Astrocyte (in vitro differentiated cells and primary cell): ENCODE measurements at regions not wholly inside any gene's neighbourhood (a gene's known extent, or its start where the extent isn't known, plus 50 kb on each side); places are given as distances from the start of the nearest gene placed in this dataset.
"Not testable (repeated sequence)": the region's sequence is repeated elsewhere in the genome, so short reads cannot be mapped to it uniquely, and the experiment has no call there.

Source experiments
- DNase-seq: peaks from one replicate; pipeline ENCODE4 v3.0.0-alpha.2; 2010; ENCODE audit warnings: low read depth
- FAIRE-seq: peaks from 2 replicates; lab custom pipeline; 2011; peaks lifted over from hg19 to GRCh38; lab: Jason Lieb, UNC
- H2AFZ ChIP-seq: 2 replicates; pipeline ENCODE4 v1.6.0; 2012; ENCODE audit warnings: low read depth, low read length, inconsistent platforms
- H3K27ac ChIP-seq: 2 replicates; pipeline ENCODE4 v1.5.1; 2011; ENCODE audit warnings: low read depth, low read length, inconsistent platforms
- H3K27me3 ChIP-seq: 2 replicates; pipeline ENCODE4 v1.6.0; 2011; ENCODE audit warnings: low read length, inconsistent platforms; ENCODE audit not compliant: insufficient read depth
- H3K36me3 ChIP-seq: 2 replicates; pipeline ENCODE4 v1.5.1; 2011; ENCODE audit warnings: low read length, inconsistent platforms; ENCODE audit not compliant: insufficient read depth
- H3K4me1 ChIP-seq: 2 replicates; pipeline ENCODE4 v1.5.1; 2011; ENCODE audit warnings: low read length, inconsistent platforms; ENCODE audit not compliant: insufficient read depth
- H3K4me2 ChIP-seq: 2 replicates; pipeline ENCODE4 v1.6.0; 2012; ENCODE audit warnings: low read length, inconsistent platforms
- H3K4me3 ChIP-seq: 2 replicates; pipeline ENCODE4 v1.5.1; 2011; ENCODE audit warnings: low read depth, mild to moderate bottlenecking, low read length, inconsistent platforms; ENCODE audit not compliant: insufficient read depth
- H3K79me2 ChIP-seq: 2 replicates; pipeline ENCODE4 v1.6.0; 2012; ENCODE audit warnings: mild to moderate bottlenecking, low read length, inconsistent platforms; ENCODE audit not compliant: insufficient read depth
- H3K9ac ChIP-seq: 2 replicates; pipeline ENCODE4 v1.6.0; 2012; ENCODE audit warnings: mild to moderate bottlenecking, low read length, inconsistent platforms
- H3K9me3 ChIP-seq: 2 replicates; pipeline ENCODE4 v1.5.1; 2012; ENCODE audit warnings: low read depth, mild to moderate bottlenecking, low read length, inconsistent platforms; ENCODE audit not compliant: insufficient read depth
- H4K20me1 ChIP-seq: 2 replicates; pipeline ENCODE4 v1.6.0; 2012; ENCODE audit warnings: low read length, inconsistent platforms; ENCODE audit not compliant: insufficient read depth
- H3K27ac Mint-ChIP-seq: one replicate; pipeline ENCODE4 v1.8.0; 2021; ENCODE audit warnings: mild to moderate bottlenecking, mixed read lengths; ENCODE audit not compliant: unreplicated experiment
- H3K27me3 Mint-ChIP-seq: one replicate; pipeline ENCODE4 v1.8.0; 2021; ENCODE audit warnings: low read depth, mixed read lengths; ENCODE audit not compliant: unreplicated experiment
- H3K36me3 Mint-ChIP-seq: one replicate; pipeline ENCODE4 v1.8.0; 2021; ENCODE audit warnings: low read depth, mixed read lengths; ENCODE audit not compliant: unreplicated experiment
- H3K4me1 Mint-ChIP-seq: one replicate; pipeline ENCODE4 v1.8.0; 2021; ENCODE audit warnings: low read depth, mixed read lengths; ENCODE audit not compliant: unreplicated experiment
- H3K4me3 Mint-ChIP-seq: one replicate; pipeline ENCODE4 v1.8.0; 2021; ENCODE audit warnings: mild to moderate bottlenecking, moderate library complexity, mixed read lengths; ENCODE audit not compliant: unreplicated experiment
- H3K9me3 Mint-ChIP-seq: one replicate; pipeline ENCODE4 v1.8.0; 2021; ENCODE audit warnings: mild to moderate bottlenecking, mixed read lengths; ENCODE audit not compliant: unreplicated experiment
- CTCF ChIP-seq: IDR thresholded peaks from 2 replicates; pipeline ENCODE4 v1.5.1; 2011; ENCODE audit warnings: low read depth, mild to moderate bottlenecking, inconsistent platforms, low read length, moderate library complexity; ENCODE audit not compliant: insufficient read depth
- EZH2 ChIP-seq: IDR thresholded peaks from 2 replicates; pipeline ENCODE4 v1.6.1; 2012; ENCODE audit warnings: mild to moderate bottlenecking, low read length, inconsistent platforms; ENCODE audit not compliant: insufficient read depth

- Mint-ChIP-seq H3K27ac (no peak overlapping the region), H3K36me3 (no peaks in the 10 kb centered on the region), H3K9me3 (peaks cover 8% of the 10 kb centered on the region), H3K27me3 (no peaks in the 10 kb centered on the region), H3K4me3 (no peak overlapping the region), H3K4me1 (no peaks in the 10 kb centered on the region)
- no peak for FAIRE-seq
- Histone ChIP-seq H3K9me3 (peaks cover 3% of the 10 kb centered on the region), H3K4me2 (no peak overlapping the region), H3K9ac (no peak overlapping the region), H3K4me1 (no peaks in the 10 kb centered on the region), H3K36me3 (no peaks in the 10 kb centered on the region), H3K79me2 (no peaks in the 10 kb centered on the region), H3K27ac (no peak overlapping the region), H3K4me3 (no peak overlapping the region), H3K27me3 (no peaks in the 10 kb centered on the region), H4K20me1 (no peaks in the 10 kb centered on the region), H2AFZ (no peak overlapping the region)
- TF ChIP-seq CTCF: no peak
- no peak for TF ChIP-seq EZH2
- DNase-seq: no peak
Measured at GRCh38 chr12:33156042-33156441, 259.5 kb upstream of the PKP2 start.

- H3K4me1 Mint-ChIP-seq: not testable (repeated sequence)
Measured at GRCh38 chr12:33147292-33147691, 250.7 kb upstream of the PKP2 start.

GRCh38 chr12:33129500-33129899 is 232.9 kb upstream of the PKP2 start:
- no peak overlapping the region for H2AFZ ChIP-seq
- no peaks in the 10 kb centered on the region for H3K4me1 ChIP-seq
- H3K79me2 ChIP-seq: no peaks in the 10 kb centered on the region
- H3K27me3 ChIP-seq: no peaks in the 10 kb centered on the region
- no peaks in the 10 kb centered on the region for H3K36me3 Mint-ChIP-seq
- no peak for TF ChIP-seq EZH2
- no peak for TF ChIP-seq CTCF
- no peaks in the 10 kb centered on the region for H3K27me3 Mint-ChIP-seq
- FAIRE-seq: no peak
- H3K4me3 ChIP-seq: no peak overlapping the region
- H3K27ac Mint-ChIP-seq: no peak overlapping the region
- H3K9ac ChIP-seq: no peak overlapping the region
- H3K27ac ChIP-seq: no peak overlapping the region
- no peaks in the 10 kb centered on the region for H3K9me3 Mint-ChIP-seq
- no peaks in the 10 kb centered on the region for H4K20me1 ChIP-seq
- H3K4me1 Mint-ChIP-seq: no peaks in the 10 kb centered on the region
- H3K36me3 ChIP-seq: no peaks in the 10 kb centered on the region
- no peaks in the 10 kb centered on the region for H3K9me3 ChIP-seq
- H3K4me3 Mint-ChIP-seq: no peak overlapping the region
- H3K4me2 ChIP-seq: no peak overlapping the region
- no peak for DNase-seq

More at GRCh38 chr12:33147292-33147691, 250.7 kb upstream of the PKP2 start:
- H3K27me3 ChIP-seq, H3K36me3 ChIP-seq, H3K27ac Mint-ChIP-seq, H3K4me1 ChIP-seq, H3K27me3 Mint-ChIP-seq, FAIRE-seq, H3K4me3 Mint-ChIP-seq, DNase-seq, H3K9me3 Mint-ChIP-seq, H2AFZ ChIP-seq, H3K79me2 ChIP-seq, H3K9me3 ChIP-seq, H3K4me3 ChIP-seq, H3K4me2 ChIP-seq, H3K9ac ChIP-seq, H4K20me1 ChIP-seq, H3K27ac ChIP-seq, H3K36me3 Mint-ChIP-seq: not testable (repeated sequence)
